Small intestine (tissue), 7 donors: ENCODE measurements at regions not wholly inside any gene's neighbourhood (a gene's known extent, or its start where the extent isn't known, plus 50 kb on each side); places are given as distances from the start of the nearest gene placed in this dataset.

Experiments
- DNase-seq, 2 donors: peaks; one replicate each; pipeline versions ENCODE4 v3.0.0 to v3.0.0-alpha.2; 2013
- FAIRE-seq: peaks from 2 replicates; lab custom pipeline; 2012; peaks lifted over from hg19 to GRCh38; lab: Jason Lieb, UNC
- H3K27ac ChIP-seq, 3 donors: one replicate each; pipeline ENCODE4 v1.5.1; 2013; ENCODE audit warnings: low read length in 2 of 3, mild to moderate bottlenecking in 2 of 3, control low read depth in 1 of 3, inconsistent platforms in 1 of 3, low read depth in 1 of 3, moderate library complexity in 1 of 3
- H3K27me3 ChIP-seq, 3 donors: one replicate each; pipeline ENCODE4 v1.6.1; 2013; ENCODE audit warnings: low read length in 3 of 3, inconsistent platforms in 1 of 3; ENCODE audit not compliant: control insufficient read depth in 3 of 3, insufficient read depth in 3 of 3
- H3K36me3 ChIP-seq, 3 donors: one replicate each; pipeline ENCODE4 v1.6.1; 2013; ENCODE audit warnings: low read length in 3 of 3, inconsistent platforms in 1 of 3, low read depth in 1 of 3, mild to moderate bottlenecking in 1 of 3, moderate library complexity in 1 of 3; ENCODE audit not compliant: control insufficient read depth in 3 of 3, insufficient read depth in 2 of 3
- H3K4me1 ChIP-seq, 3 donors: one replicate each; pipeline ENCODE4 v1.6.1; 2013; ENCODE audit warnings: low read length in 2 of 3, inconsistent platforms in 1 of 3, low read depth in 1 of 3, mild to moderate bottlenecking in 1 of 3, moderate library complexity in 1 of 3; ENCODE audit not compliant: control insufficient read depth in 3 of 3, insufficient read depth in 2 of 3
- H3K4me3 ChIP-seq, 3 donors: one replicate each; pipeline ENCODE4 v1.5.1; 2013; ENCODE audit warnings: low read length in 3 of 3, control low read depth in 1 of 3, inconsistent platforms in 1 of 3, low read depth in 1 of 3, mild to moderate bottlenecking in 1 of 3, moderate library complexity in 1 of 3
- H3K9me3 ChIP-seq, 2 donors: one replicate each; pipeline ENCODE4 v1.6.1; 2013; ENCODE audit warnings: low read depth in 1 of 2, low read length in 1 of 2; ENCODE audit not compliant: control insufficient read depth in 2 of 2, insufficient read depth in 1 of 2
- WGBS, 3 donors: extraction: QIAGEN DNeasy Blood & Tissue Kit; methylation state at CpG; one replicate each; pipeline ENCODE4 v1.1.7; 2013; 5-methylcytosine and 5-hydroxymethylcytosine counted together
- donor health status: healthy with polysubstance abuse.
- donor health status: control.
- donor health status: control.
- donor health status: Bipolar disorder and iron deficiency.
- donor health status: healthy.

DNA sequence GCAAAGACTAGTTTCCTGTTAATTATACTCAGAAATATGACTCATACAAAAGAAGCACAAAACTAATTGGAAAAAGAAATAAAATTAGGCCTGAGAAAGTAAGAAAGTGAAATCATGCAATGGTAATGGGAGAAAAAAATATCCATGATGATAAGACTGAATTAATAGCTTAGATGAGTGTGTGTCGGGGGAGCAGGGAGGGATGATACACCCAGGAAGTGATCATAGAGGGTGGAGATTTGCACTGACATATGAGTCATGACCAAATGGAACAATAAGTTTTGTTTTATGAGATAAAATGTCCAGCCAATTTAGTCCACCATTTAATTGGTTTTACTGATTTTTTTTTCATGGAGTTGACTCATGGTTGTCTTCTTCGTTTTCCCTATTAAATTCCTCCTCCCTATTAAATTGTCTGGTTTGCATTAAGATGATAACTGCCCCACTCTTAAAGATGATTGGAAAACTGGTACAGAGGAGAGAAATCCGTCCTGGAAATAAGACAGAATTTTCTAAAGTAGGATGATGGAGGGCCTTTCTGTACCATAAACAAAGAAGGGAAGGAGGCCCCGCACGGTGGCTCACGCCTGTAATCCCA is 111.7 kb upstream of the KCNJ6 start:
- FAIRE-seq: no peak
- WGBS, 3 donors: 70 to 84% (median 71%) methylated on average over 5 to 6 of the region's 6 CpGs
- no peaks in the 10 kb centered on the region for H3K36me3 ChIP-seq
- H3K27me3 ChIP-seq: no peaks in the 10 kb centered on the region
- H3K4me1 ChIP-seq: no peaks in the 10 kb centered on the region
- no peak overlapping the region for H3K27ac ChIP-seq
- no peaks in the 10 kb centered on the region for H3K9me3 ChIP-seq
- DNase-seq: no peak
- H3K4me3 ChIP-seq: no peak overlapping the region

DNA sequence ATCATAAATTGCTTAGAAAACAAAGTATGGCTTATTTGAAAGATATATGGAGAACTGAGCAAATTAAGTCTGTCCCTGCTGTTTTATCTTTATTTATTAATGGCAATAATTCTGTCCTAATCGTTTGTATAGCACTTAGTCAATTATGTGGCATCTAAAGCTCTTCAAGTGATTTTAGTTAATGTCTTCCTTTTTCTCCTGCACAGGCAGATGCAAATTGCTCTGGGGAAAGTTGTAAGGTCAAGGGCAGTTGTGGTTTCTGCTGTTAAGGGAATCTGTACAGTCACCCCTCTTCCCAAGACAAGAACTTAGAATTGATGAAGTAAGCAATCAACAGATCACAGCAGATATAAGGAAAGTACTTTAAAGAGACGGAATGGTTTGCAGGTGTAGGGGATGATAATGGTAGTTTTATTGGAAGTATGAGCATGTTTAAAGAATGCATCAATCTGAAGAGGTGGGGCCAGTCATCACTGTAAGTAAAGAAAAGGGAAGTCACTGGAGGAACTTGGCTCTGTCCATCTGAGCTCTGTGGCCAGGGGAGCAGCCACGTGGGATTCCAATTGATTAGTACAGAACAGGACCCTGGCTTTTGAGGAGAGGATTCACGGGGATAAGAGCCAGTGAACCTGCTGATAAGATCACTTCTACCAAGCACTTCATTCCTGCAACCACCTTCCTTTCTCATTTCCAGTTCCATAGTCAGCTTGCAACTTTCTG is 116.0 kb upstream of the KCNJ6 start:
- Histone ChIP-seq H3K36me3 (no peaks in the 10 kb centered on the region), H3K4me1 (no peaks in the 10 kb centered on the region), H3K4me3 (no peak overlapping the region), H3K27ac (no peak overlapping the region), H3K9me3 (no peaks in the 10 kb centered on the region), H3K27me3 (no peaks in the 10 kb centered on the region)
- 18 to 37% (median 24%) methylated on average over 4 of the region's 4 CpGs for WGBS, 3 donors
- DNase-seq: no peak
- FAIRE-seq: no peak

DNA sequence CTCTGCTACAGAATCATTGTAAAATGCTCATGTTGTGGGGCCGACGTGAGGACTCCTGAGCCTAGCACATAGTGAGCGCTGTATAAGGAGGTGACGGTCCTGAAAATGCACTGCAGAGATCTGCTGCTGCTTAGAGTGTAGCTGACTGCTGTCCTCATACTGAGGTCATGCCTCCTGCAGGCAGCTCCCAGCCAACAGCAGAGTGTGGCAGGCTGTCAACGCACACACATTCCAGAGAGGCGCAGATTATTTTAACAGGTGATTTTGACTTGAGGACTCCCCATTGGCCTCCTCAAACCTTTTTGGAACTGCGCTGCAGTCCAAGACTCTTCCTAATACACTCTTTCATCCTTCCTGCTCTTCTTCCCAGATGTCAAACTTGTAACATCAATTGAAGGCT is 119.8 kb upstream of the KCNJ6 start:
- DNase-seq (no peak), FAIRE-seq (no peak)
- WGBS, 3 donors: 87 to 92% (median 91%) methylated on average over 7 of the region's 7 CpGs
- Histone ChIP-seq H3K4me3 (no peak overlapping the region), H3K4me1 (no peaks in the 10 kb centered on the region), H3K27me3 (no peaks in the 10 kb centered on the region), H3K36me3 (no peaks in the 10 kb centered on the region), H3K27ac (no peak overlapping the region), H3K9me3 (no peaks in the 10 kb centered on the region)

DNA sequence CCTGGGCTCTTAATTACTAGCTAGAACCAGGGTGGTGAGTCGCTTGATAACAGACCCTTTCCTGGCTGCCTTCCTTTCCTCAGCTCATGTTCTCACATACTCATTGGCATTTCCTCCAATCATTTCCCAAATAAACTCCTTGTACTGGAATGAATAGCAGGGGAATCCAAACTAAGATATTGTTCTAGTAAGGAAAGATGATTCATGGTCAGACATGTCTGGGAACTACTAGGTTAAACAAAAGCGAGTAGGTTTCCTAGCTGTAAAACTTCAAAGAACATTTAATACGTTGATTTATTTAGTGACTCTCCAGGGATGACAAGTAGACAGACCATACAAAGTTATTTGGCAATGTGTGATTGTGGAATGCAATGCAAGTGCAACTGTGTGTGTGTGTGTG is 121.2 kb upstream of the KCNJ6 start:
- Histone ChIP-seq H3K27ac (no peak overlapping the region), H3K36me3 (no peaks in the 10 kb centered on the region), H3K27me3 (no peaks in the 10 kb centered on the region), H3K4me3 (no peak overlapping the region), H3K9me3 (no peaks in the 10 kb centered on the region), H3K4me1 (no peaks in the 10 kb centered on the region)
- FAIRE-seq (no peak), DNase-seq (no peak)
- 63 to 74% (median 69%) methylated on average over 3 of the region's 3 CpGs for WGBS, 3 donors

DNA sequence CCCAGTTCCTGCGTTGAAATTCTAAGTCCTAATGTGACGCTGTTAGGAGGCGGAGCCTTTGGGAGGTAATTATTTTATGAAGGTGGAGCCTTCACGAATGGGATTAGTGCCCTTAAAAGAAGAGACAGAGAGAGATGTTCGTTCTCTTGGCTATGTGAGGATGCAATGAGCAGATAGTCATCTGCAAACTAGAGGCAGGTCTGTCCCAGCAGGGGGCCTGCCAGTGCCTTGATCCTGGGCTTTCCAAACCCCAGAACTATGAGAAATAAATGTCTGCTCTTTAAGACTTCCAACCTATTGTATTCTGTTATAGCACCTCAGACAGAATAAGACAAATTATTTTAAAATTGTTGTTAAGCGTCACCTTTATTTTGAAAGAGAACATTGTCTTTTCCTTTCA is 123.1 kb upstream of the KCNJ6 start:
- no peaks in the 10 kb centered on the region for H3K9me3 ChIP-seq
- H3K36me3 ChIP-seq: no peaks in the 10 kb centered on the region
- no peak overlapping the region for H3K27ac ChIP-seq
- WGBS, 3 donors: 66 to 71% (median 67%) methylated on average over 6 of the region's 6 CpGs
- FAIRE-seq (no peak), DNase-seq (no peak)
- H3K4me1 ChIP-seq: no peaks in the 10 kb centered on the region
- no peak overlapping the region for H3K4me3 ChIP-seq
- no peaks in the 10 kb centered on the region for H3K27me3 ChIP-seq

DNA sequence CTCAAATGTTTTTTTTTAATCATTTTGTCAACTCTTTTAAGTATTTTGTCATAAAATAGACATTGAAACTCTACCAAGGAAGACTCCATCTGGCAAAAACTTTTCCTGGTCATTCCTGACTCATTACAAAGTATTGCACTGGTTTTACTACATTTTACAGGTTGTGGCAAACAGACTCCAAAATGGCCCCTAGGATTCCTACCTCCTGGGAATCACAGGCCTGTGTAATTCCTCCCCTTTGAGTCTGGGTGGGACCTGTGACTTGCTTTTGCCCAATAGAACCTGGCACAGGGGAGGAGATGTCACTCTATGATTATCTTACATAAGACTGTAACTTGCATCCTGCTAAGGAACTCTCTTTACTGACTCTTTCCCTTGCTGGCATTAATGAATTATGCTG is 123.6 kb upstream of the KCNJ6 start:
- Histone ChIP-seq H3K36me3 (no peaks in the 10 kb centered on the region), H3K4me3 (no peak overlapping the region), H3K27ac (no peak overlapping the region), H3K4me1 (no peaks in the 10 kb centered on the region), H3K27me3 (no peaks in the 10 kb centered on the region), H3K9me3 (no peaks in the 10 kb centered on the region)
- DNase-seq: no peak
- FAIRE-seq: no peak

DNA sequence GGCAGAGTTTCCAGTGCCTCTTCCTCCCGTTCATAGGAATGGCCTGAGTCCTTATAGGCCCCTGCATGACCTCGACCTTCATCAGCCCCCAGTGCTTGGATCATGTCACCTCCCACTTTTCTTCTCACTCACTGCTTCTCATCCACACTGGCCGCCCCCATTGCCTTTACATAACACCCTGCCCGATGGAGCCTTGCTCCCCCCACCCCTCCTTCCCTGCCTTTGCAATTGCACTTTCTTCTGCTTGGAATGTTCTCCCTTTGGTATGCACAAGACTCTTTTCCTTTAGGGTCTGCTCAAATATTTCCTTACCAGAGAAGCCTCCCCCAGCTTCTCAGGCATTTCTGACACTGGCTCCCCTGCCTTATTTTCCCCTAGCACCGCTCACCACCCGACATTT is 125.2 kb upstream of the KCNJ6 start:
- H3K4me3 ChIP-seq: no peak overlapping the region
- H3K27me3 ChIP-seq: no peaks in the 10 kb centered on the region
- H3K27ac ChIP-seq: no peak overlapping the region
- no peaks in the 10 kb centered on the region for H3K9me3 ChIP-seq
- no peak for DNase-seq
- H3K4me1 ChIP-seq: no peaks in the 10 kb centered on the region
- 47 to 62% (median 57%) methylated on average over 6 of the region's 6 CpGs for WGBS, 3 donors
- no peaks in the 10 kb centered on the region for H3K36me3 ChIP-seq
- FAIRE-seq: no peak

DNA sequence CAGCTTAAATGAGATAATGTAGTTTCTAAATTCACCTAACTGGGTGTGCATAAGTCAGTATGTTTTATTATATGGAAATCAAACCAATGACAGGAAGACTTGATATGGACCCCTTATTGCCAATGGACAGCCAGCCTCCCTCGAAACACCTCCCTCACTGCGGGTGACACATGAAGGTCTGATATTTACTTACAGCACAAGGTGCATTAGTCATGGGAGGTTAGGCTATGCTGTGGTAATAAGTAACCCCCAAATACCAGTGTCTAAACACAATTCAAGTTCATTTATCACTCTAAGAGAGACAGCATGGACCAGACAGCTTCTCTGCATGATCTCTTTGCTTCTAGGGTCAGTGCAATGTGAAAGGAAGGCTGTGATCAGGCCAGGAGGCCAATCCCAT is 126.0 kb upstream of the KCNJ6 start:
- DNase-seq (no peak), FAIRE-seq (no peak)
- no peaks in the 10 kb centered on the region for H3K27me3 ChIP-seq
- H3K27ac ChIP-seq: no peak overlapping the region
- no peak overlapping the region for H3K4me3 ChIP-seq
- H3K9me3 ChIP-seq: no peaks in the 10 kb centered on the region
- no peaks in the 10 kb centered on the region for H3K4me1 ChIP-seq
- 57 to 83% (median 77%) methylated on average over 2 of the region's 2 CpGs for WGBS, 3 donors
- no peaks in the 10 kb centered on the region for H3K36me3 ChIP-seq

DNA sequence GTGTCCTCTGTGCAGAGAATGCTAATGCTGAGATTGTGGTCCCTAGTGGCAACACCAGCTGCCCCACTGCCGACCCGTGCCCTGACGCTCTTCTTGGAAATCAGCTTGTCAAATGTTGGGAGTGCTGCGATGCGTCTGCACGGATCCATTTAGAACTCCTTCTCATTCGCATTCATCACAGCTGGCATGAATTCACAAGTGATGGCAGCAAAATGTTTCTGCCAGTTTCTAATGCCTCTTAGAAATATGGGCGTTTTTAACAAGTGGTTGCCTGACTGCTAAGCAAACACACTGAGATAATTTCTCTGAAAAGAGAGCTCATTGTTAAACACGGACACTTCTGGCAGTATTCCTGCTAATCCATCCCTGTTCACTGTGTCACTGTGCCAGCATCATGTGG is 131.9 kb upstream of the KCNJ6 start:
- FAIRE-seq: no peak
- Histone ChIP-seq H3K9me3 (no peaks in the 10 kb centered on the region), H3K27me3 (no peaks in the 10 kb centered on the region), H3K4me3 (no peak overlapping the region), H3K4me1 (no peaks in the 10 kb centered on the region), H3K36me3 (no peaks in the 10 kb centered on the region), H3K27ac (no peak overlapping the region)
- DNase-seq: no peak
- WGBS, 3 donors: 68 to 75% (median 73%) methylated on average over 9 of the region's 9 CpGs
